ENCODE measurements at regions not wholly inside any gene's neighbourhood (a gene's known extent, or its start where the extent isn't known, plus 50 kb on each side); places are given as distances from the start of the nearest gene placed in this dataset.
A peak's percentile ranks its signal among the peaks of the same experiment; 100 is the strongest.
"Not testable (repeated sequence)": the region's sequence is repeated elsewhere in the genome, so short reads cannot be mapped to it uniquely, and the experiment has no call there.

DNA sequence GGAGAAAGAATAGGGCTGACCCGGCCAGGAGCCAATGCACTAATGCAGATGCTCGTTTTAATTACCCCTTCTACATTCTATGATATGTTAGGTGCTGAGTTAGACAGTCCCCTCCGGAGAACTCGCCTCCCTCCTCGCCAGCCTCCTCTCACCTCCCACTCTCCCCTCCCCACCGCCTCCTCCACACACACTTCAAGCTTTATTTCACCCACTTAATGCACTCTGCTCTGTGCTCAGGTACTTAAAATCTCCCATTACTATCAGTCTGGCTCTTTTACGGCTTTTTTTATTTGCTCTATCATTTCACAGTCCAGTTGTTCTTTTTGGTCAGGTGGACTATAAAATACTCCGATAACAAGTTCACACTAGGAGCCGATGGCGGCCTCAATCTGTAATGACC lies 231.6 kb downstream of the TEX36 start:
- peak; percentile 14 to 81 (median 65) for DNase-seq

DNA sequence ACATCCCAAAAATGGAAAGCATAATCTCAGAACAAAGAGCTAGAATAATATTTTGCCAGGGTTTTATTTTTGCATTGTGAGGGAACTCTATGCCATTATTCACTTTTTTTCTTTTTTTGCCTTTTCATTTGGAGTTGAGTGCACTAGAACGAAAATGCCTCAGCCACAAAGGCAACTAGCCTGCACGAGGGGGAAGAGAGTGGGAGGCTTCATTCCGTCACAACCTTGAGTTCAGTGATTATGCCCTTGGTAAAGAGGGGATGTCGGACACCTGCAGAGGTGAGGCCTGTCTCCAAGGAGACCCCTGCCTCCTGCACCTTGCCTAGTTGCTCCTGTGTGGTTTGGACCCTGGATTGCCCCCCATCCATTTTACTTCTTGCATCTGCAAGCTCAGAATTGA lies 232.7 kb downstream of the TEX36 start:
- DNase-seq, result no peak

DNA sequence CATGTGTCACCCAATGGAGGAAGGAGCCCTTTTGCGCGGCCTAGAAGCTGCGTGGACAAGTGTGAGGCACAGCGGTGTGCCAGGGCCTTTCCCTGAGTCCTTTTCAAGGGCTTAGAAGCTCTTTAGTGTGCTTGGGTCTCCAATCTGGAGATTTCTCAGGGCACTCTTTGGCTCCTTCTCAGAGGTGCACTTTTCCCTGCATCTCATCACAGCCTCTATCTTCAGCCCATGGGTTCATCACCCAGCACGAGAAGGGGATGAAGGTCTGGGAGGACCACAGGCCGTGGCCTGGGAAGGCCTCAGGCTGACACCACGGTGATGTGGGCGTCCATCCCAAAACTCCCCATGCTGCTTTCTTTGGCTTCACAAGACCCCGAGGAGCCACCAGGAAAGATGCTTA lies 233.4 kb downstream of the TEX36 start:
- no peak for DNase-seq

DNA sequence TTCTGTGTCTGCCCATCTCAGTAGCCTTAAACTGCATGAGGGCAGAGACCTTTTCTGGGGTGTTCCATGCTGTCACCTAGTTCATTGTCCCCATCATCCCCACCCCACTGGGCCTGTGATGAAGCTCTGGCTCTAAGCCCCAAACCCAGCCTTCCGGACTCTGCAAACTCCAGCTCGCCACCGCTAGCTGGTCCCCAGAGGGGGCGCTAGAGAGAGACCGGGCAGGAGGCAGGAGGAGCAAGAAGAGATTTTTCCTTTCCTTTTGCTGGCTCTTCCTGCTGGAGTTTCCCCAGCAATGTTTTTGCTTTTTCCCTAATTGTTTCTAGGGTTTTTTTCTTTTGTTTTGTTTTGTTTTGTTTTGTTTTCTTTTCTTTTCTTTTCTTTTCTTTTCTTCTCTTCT lies 234.4 kb downstream of the TEX36 start:
- DNase-seq, result no peak

DNA sequence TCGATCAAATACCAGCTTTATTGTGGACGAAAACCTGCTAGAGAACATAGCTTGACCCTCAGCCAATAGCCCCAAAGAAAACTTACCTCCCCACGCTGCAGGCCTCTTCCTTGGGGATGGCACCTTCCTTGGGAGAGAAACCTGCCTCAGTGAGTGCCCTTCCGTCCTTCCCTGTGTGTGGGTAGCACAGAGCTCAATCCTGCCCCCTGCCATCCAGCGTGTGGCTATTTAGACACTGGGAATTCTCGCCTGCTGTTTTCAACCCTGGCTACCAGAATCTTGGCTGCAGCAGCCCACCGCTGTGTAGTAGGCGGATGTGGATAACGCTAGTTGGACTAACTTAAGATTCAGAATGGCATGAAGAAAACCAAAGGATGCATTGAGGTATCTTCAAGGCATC lies 238.2 kb downstream of the TEX36 start:
- DNase-seq, result no peak

DNA sequence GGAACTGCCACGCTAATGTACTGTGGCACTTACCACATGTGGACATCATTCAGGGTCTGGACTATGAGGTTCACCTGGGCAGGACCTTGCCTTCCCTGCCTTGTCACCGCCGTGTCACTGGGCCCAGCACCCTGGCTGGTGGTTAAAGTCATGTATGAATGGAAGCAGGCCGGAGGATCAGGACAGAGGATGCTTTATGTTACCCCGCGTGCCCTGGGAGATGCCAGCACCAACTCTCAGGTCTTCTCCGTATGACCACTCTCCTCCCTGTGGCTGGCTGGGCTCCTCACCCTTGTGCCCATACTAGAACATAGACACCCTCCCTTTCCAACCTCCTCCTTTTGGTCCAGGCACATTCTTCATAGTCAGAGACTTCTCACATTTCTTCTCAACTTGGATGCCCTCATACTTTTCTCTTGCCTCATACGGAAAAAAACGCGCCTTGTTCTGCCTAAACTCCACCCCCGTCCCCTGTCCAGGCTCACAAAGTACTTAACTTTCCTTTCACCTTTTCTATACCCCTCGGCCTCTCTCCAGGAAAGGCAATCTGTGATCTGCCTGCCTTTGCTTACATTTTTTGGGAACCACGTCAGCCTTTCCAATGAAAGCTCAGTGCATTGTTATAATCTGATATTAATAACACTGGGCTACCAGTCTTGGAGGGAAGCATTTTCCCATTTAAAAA lies 240.0 kb downstream of the TEX36 start:
- DNase-seq, result no peak

DNA sequence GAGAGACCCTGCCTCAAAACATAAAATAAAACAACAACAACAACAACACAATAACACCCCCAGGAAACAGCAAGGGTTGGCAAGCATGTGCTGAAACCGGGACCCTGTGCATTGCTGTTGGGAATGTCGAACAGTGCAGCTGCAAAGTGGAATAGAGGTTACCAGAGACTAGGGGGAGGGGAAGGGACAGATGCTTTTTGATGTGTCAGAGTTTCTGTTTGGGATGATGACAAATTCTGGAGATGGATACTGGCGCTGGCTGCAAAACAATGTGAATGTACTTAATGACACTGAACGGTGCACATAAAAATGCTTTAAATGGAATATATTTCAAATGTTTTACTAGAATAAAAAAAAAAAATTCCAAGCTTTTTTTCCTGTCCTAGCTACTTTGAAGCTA lies 241.8 kb downstream of the TEX36 start:
- DNase-seq, result no peak

DNA sequence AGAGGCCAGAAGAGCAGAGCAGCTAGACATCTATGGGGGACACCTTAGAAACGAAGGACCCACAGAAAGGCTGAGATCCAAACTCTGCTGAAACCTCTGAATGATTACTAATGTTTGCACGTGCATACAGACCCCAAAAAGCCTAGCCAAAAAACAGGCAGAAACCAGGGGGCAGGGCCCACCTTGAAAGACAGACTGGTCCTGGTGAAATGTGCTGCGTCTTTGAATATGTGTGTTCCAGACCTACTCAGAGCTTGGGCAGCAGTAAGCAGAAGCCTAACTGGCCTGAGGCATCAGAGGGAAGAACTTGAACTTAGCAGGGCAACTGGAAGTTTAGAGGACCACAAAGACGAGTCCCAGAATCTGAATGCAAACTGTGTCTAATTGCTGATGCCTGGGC lies 251.8 kb downstream of the TEX36 start:
- DNase-seq, result no peak

DNA sequence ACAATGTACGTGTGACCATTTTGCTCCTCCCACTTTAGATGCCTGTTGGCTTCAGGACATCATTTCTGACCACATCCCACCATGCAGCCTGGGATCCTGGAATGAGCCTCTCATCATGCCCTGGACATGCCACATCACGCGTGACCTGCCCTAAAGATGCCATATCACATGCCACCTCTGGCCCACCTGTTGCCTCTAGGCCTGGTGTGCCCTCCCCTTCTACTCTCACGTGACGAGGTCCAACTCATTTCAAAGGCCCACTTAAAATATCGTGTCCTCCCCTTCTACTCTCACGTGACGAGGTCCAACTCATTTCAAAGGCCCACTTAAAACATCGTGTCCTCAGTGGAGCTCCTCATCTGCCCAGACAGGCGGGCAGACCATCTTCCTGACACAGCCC lies 254.9 kb downstream of the TEX36 start:
- DNase-seq, result no peak

DNA sequence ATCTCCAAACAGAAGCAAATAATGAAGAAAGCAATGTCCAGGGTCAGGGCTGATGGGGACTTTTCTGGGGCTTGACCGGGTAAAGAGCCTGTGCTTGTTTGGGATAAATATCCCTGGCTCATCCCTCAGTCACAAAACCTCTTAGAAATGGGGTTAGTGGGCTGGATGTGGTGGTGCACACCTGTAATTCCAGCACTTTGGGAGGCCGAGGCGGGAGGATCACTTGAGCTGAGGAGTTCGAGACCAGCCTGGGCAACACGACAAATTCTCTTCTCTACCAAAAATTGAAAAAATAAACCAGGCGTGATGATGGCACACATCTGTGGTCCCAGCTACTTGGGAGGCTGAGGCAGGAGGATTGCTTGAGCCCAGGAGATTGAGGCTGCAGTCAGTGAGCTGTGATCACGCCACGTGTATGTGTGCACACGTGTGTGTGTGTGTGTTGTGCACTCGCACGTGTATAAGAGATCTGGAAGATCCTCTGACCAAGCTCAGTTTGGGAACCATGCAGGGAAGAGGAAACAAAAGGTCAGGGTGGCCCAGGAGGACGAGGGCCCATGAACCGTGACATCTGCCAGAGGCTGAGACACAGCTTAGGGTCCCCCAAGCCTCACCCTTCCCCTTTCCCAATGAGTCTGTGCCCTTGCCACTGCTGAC lies 258.6 kb downstream of the TEX36 start:
- DNase-seq, result no peak

DNA sequence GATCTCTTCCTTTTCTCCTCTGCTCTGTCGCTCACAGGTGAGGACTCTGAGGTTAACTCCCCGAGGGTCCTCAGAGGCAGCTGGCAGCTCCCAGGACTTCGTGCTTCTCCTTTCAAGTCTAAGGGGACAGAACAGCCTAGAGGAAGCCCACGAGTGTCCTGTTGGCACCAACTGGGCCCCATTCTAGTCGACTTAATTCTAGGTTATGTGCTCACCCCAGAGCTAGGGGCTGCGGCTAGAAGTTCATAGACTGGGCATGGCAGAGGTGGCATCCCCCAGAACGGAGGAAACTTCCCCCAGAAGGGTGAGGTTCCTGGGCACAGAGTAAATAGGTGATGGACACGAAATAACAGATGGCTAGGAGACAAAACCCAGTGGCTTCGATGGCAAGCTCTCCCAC lies 259.4 kb downstream of the TEX36 start:
- DNase-seq, result no peak

DNA sequence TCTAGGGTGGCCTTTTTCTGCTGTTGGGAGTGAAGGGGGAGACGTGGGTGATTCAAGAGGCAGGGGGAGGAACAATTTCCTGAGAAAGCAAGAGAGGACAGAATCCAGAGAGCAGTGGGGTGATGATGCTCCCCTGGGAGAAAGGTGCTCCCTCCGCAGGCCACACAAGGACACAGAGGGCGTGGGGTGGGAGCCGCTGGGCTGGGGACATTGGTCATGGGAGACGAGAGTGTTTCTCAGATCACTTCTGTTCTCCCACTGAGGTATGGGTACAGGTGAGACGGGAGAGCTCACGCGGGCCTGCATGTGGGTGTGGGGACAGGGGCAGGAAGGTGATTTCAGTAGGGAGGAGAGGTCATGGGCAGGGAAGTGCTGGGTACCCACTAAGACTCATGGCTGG lies 259.5 kb upstream of the CTBP2 start:
- DNase-seq, result no peak

DNA sequence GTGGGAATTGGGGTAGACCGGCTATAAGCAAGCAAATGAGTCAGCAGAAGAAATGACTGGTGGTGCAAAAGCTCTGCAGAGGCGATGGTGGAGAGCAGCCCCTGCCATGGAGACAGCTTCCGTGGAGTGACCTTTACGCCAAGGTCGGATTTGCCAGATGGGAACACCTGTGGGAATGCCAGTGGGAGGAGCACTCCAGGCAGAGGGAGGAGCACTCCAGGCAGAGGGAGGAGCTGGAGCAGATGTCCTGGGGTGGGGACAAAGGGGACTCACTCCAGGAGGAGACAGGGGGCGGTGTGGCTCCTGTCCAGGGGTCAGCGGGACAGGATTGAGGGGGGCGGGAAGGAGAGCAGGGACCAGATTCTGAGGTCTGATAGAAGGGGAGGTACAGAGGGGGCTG lies 258.8 kb upstream of the CTBP2 start:
- DNase-seq, result no peak

DNA sequence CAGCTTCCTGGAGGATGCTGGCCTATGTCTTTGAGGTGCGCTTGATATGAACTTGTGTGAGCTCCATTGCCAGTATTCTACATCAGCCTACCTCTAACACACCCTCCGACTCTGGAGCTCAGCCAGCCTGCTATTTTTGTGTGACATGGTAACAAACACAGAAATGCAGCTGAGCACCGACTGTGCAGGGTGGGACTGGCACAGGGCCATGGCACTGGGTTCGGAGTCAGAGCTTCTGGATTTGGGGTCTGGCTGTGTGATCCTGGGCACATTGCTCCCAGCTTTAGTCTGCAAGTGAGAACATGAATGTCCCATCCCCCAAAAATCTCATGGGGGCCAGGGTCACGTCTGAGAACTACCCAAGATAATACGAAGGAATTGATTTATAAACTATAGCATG lies 257.2 kb upstream of the CTBP2 start:
- no peak for DNase-seq

DNA sequence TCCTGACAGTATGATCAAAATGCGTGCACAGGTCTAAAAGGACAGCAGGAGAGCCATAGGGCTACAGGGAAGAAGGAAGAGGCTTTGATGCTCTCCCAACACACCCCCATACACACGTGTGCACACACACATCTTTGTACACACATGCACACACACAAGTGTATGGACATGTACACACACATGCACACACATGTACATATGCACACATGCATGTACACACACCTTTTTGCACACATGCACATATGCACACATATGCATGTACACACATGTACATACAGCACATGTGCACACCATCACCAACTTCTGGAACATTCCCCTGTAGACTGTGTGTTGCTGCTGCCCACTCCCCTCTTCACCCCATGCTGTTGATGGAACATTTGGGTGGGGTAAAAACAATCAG lies 255.6 kb upstream of the CTBP2 start:
- DNase-seq, result no peak

DNA sequence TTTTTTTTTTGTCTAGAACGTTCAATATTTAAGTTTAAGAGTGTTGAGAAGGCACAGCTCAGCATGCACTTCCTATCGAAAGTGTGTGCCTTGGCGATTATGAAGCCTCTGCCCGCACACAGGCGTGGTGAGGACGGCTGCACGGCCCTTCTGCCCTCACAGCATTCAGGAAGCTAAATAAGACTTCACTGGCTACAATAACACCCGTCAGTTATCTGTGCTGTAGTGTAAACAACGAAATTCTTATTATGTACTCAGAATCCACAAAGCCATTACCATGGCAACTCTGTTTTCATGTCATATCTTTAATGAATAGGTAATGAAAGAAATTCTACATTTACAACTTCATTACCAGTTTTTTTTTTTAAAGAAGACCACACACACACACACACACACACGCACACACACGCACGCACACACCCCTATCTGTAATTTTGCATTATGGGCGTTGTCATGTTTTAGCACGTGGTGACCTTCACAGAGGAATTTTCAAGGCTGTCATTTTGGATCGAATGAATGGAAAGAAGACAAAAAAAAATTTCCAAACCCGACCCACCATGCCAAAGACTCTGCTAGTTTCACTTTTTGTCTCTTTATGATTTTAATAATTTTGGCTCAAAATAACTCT lies 254.8 kb upstream of the CTBP2 start:
- DNase-seq, result peak in 2 of 3 experiments; percentile 2 to 11

DNA sequence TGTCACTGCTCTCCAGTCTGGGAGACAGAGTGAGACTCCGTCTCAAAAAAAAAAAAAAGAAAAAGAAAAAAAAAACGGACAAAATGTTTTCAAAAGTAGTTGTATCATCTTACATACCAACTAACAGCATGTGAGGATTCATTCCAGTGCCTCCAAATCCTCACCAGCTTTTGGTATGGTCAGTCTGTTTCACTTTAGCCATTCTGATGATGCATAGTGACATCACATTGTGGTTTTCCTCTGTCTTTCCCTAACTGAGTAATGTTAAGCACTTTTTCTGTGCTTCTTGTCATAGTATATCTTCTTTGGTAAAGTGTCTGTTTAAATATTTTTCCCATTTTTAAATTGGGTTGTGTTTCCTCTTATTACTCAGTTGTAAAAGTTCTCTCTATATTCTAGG lies 251.4 kb upstream of the CTBP2 start:
- no peak for DNase-seq

DNA sequence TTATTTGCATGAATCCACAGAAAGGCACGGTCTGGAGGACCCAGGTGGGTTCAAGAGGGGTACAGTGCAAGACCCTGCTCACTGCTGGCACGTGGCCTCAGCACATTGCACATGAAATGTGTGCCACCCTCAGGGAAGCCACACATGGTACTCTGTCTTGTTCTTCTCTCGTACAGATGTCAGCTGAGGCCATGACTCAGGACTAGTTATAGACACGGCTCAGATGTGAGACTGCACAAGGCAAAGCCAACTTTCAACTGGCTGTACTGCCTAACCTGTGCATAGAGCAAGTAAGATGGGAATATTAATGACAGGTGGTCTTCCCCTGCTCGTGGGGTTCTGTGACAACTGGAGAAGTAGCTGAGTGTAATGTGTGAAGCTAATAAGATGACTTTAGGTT lies 249.4 kb upstream of the CTBP2 start:
- no peak for DNase-seq

DNA sequence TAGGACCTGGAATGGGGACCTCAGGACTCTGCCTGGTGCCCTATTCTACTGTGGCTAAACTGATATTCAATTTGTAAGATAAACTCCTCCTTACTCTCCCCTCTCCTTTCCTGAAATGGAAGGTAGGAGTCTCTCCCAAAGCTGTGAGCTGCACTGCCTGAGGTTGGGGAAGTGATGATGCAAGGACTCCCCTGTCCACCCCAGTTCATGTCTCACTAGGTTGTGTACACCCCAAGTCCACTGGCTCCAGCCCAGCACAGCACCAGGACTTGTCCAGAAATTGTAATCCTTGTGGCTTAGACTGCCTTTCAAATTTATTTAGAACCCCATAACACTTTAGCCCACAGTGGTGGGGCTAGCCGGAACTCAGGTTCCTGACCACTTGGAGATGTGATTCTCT lies 247.2 kb upstream of the CTBP2 start:
- no peak for DNase-seq

DNA sequence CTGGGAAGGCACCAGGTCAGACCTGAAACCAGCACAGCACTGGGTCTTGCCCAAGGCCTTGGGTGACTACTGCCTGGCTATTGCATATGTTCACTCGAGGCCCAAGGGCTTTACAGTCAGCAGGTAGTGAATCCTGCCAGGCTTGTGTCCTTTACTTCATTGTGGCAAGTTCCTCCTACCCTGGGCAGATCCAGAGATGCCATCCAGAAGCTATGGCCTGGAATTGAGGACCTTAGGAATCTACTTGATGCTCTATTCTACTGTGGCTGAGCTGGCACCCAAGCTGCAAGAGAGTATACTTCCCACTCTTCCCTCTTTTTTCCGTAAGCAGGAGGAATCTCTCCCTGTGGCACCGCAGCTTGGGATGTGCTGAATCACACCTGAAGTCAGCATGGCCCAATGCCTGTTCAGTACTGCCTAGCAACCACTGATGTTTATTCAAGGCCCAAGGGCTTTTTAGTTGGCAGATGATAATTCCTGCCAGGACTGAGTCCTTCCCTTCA lies 246.7 kb upstream of the CTBP2 start:
- DNase-seq, result peak in 2 of 3 experiments; percentile 15 to 32

DNA sequence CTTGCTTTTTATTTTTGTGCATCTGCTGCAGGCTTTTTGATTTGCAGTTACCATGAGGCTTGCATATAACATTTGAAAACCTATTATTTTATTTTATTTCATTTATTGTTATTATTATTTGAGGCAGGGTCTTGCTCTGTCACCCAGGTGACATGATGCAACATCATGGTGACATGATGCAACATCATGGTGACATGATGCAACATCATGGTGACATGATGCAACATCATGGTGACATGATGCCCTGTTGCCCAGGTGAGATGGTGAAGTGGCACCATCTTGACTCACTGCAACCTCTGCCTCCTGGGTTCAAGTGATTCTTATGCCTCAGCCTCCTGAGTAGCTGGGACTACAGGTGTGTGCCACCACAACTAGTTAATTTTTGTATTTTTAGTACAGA lies 244.5 kb upstream of the CTBP2 start:
- DNase-seq, result not testable (repeated sequence)

DNA sequence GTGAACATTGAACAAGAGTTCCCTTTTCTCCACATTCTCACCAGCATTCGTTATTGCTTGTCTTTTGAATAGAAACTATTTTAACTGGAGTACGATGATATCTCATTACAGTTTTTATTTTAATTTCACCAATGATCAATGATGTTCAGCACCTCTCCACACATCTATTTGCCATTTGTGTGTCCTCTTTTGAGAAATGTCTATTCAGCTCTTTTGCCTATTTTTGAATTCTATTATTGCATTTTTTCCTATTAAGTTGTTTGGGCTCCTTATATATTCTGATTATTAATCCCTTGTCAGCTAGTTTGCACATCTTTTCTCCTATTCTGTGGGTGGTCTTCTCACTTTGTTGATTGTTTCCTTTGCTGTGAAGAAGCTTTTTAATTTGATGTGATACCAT lies 241.1 kb upstream of the CTBP2 start:
- no peak for DNase-seq

DNA sequence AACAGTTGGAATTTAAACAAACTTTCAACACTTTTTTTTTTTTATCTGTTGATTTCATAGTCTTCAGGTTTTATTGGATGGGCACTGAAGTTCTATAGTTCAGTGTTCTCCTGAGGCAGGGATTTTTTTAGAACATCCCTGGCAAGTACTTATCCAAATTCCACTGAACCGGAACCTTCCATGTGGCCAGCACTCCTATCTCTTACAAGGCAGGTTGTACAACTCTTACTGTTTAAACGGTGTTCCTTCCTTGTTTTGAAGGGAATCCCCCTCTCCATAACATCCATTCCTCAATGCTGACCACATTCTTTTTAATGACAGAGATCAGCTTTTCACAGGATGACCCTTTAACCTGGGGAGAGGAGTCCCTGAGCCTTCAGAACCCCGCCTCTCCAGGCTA lies 238.9 kb upstream of the CTBP2 start:
- DNase-seq, result peak in 1 of 3 experiments; percentile 25

DNA sequence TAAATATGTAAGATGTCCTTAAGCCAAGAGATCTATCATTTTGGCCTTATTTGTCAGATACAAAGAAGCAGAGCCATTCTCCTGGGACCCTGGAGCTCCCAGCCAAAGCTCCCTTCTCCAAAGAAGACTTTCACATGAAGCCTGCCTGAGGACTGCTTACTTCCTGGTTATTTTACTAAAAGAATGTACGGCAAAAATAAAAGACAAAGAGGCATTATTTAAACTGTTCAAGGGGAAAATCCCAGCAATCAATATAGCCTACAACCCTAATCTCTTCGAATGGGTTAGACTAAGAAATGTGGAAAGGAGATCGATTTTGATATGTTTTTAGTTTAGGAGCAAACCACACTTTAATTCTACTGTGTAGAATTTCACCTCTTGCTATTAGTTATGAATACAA lies 237.9 kb upstream of the CTBP2 start:
- DNase-seq, result no peak
